ENCODE measurements at regions not wholly inside any gene's neighbourhood (a gene's known extent, or its start where the extent isn't known, plus 50 kb on each side); places are given as distances from the start of the nearest gene placed in this dataset.

- no peak for DNase-seq
These were observed 609.2 kb downstream of the LMO4 start for GRCh38 chr1:87937831-87938395.

- no peak for DNase-seq
These were observed 610.0 kb downstream of the LMO4 start for GRCh38 chr1:87938631-87939030.

DNA sequence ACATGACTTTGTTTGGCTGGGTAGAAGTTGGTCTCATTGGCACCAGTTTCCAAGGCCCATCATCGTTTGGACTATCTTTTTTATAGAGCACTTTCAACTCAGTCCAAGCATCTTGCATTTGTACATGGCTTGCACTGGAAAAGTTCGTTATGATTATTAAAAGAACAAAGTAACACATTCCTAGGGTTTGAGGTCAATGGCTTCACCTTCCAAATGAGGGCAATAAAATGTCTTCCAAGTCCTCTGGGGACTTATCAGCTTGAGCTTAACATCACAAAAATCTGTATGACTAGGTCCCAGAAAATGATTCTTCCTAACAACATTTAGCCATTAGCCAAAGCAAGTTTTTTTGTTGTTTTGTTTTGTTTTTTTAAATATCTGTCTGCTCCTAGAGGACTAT, 610.8 kb downstream of the LMO4 start:
- no peak for DNase-seq

DNA sequence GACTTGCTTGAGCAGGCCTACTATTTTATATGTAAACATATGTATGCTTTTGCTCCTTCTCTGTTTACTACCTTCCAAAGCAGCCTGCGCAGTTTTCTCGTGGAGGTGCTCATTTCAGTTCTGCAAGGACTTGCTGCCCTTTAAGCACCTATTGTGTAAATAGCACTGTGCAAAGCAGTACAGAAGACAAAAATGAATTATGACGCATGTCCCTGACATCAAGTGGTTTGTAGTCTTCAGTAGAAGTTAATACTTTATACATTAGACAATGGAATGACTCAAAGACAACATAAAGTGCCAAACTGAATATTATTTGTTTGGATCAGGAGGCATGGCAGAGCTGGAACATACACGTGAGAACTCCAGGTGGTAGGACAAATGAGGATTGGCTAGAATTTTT, 611.7 kb downstream of the LMO4 start:
- no peak for DNase-seq

GRCh38 chr1:87941337-87941946, 612.8 kb downstream of the LMO4 start:
- DNase-seq, result no peak

DNA sequence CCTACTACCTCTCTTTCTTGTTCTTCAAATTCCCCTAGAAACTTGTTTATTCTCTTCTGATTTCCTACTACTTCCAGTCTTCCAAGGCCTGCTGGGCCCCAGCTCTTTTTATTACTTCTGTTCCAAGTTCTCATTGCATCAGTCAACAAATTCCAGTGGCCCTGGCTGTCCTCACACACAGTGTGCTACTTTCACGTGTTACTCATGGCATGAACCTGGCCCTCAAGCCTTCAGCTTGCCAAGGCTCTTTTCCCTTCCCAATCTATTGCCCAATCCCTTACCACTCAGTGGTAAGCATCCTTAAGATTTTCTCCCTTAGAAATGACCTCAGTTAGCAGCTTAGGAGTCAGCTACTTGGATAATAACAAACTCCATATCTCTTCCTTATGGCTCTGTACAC, 613.5 kb downstream of the LMO4 start:
- no peak for DNase-seq

DNA sequence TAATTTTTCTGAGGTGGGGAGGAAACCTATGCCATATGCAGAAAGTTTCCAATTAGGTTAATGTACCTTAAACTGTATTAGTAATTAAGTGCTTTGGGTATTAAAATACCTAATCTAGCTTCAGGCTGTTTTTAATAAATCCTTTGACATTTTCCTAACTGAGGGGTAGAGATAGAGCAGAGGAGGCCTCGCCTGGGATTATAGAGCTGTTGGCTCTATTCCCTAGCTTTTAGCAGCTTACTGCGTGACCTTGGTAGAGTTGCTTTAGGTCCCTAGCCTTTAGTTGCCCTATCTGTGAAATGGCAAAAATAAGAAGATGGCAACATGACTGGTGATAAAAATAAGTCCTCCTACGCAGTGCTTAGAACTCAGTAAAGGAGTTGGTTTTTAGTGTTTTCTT, 621.0 kb downstream of the LMO4 start:
- no peak for DNase-seq

DNA sequence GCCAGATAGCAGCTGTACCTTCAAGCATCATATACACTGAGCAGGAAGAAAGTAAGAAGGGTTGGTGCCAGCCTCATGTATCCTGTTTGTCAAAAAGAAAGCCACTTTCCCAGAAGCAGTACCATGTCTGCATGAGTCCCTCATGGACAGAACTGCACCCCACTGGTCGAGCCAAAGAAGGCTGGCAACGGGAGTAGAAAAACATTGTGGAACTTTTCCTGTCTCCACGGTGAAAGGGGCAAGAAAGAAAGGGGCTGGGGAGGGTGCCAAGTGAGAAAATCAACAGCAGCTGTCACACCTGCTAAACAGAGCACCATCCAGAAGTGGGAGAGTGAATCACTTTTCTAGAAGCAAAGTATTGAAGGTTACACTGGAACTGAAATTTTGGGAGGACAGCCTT, 621.7 kb downstream of the LMO4 start:
- DNase-seq, result no peak

GRCh38 chr1:87951409-87951808, 622.7 kb downstream of the LMO4 start:
- DNase-seq, result no peak

DNA sequence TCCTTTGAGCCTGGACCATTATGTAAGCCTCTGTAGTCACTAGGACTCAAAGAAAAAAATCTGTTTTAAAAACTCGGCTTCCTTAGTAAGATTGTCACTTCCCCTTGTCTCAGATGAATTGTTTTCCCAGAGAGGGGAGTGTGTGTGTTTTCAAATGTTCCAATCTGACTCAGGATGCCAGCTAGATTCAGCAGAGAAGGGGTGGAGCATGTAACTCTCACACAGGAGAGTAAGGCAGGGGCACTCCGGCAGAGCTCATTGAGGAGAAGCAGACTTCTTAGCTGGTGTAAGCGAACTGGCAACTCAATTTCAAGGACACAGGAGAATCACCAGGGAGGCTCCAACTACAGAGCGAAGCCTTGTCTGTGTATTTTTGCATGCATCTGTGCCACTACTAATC, 623.2 kb downstream of the LMO4 start:
- DNase-seq, result no peak

GRCh38 chr1:87953121-87953520, 624.4 kb downstream of the LMO4 start:
- DNase-seq, result no peak

DNA sequence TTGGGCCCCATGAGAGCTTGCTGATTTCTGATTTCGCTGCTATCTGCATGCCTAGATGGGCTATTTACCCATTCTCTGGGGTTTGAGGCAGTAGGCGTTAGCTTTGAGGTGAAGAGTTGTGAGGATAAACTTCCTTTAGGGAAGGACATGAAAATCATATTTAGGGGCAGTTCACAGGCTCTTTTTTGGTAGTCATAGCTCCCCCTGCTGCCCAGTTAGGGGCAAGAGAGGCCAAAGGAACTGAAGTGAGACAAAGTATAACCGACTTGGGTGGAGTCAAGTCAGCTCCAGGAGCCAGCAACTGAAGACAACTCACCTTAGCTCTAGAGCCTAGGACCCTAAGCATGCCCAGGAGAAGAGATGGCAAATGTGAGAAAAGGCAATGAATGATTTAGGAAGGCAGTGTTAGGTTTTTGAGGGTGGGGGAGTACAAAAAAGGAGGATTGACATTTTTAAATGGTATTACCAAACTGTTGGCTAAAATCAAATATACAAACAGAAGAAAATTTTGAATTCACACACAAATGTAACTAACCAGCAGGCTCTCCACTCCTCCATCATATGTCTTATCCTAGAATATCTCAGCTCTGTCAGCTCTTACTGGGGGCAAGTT, 625.2 kb downstream of the LMO4 start:
- DNase-seq, result peak; percentile 74

DNA sequence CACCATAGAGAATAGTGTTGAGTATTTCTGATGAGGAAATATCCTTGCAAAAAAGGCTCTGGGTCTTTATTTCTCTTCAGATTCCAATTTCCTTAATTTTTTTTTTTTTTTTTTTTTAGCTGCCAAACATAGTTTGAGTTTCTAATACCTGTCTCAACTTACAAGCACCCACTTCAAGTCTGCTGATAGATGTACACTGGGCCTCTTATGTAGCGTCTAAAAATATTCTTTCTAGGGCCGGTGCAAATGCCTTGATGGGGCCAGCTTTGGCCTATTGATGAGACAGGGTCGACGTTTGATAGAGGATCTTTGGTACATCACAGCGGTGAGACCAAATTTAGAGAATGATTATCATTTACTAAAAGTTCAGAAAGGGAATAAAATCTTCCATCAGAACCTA, 626.4 kb downstream of the LMO4 start:
- DNase-seq, result no peak

- peak; percentile 97 for DNase-seq
These were observed 627.4 kb downstream of the LMO4 start for GRCh38 chr1:87956072-87956471.

- peak; percentile 33 for DNase-seq
These were observed 628.1 kb downstream of the LMO4 start for GRCh38 chr1:87956750-87957149.

- DNase-seq, result no peak
These were observed 628.7 kb downstream of the LMO4 start for GRCh38 chr1:87957331-87957730.

- DNase-seq, result no peak
These were observed 629.5 kb downstream of the LMO4 start for GRCh38 chr1:87958201-87958600.

- DNase-seq, result no peak
These were observed 630.0 kb downstream of the LMO4 start for GRCh38 chr1:87958716-87959115.

DNA sequence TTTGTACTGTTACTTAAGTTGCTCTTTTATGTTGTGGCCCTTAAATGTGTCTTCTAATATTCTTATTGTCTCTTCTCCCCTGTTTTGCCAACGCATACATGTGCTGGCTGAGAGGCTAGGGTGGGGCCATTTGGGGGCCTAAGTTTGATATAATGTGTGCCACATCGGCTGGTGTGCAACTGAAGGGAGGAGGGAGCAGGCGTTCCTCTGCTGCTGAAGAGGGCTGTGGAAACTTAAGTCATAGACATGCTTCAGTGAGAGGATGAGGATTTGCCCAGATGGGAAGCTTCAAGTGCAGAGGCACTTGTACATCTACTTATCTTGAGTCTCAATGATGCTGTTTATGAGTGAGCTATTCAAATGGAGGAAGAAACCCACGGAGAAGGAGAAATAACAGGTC, 630.6 kb downstream of the LMO4 start:
- DNase-seq, result no peak

DNA sequence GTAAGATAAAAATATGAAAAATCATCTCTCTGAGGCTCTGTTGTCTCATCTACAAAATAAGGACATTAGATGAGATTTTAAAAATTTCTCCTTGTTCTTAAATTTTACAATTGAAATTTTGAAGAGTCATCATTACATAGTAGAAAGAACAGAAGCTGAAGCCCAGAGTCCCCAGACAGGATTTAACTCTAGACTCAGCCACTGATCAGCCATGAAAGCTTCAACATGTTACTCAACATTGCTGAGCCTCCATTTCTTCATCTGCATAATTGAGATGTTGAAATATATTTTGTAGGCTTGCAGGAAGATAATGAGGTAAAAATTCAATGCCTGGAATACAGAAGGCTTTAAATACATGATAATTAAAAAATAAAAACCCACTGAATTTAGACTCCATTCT, 633.3 kb downstream of the LMO4 start:
- peak; percentile 49 for DNase-seq

- DNase-seq, result peak; percentile 94
These were observed 634.9 kb downstream of the LMO4 start for GRCh38 chr1:87963556-87963955.

GRCh38 chr1:87965193-87965592, 636.5 kb downstream of the LMO4 start:
- no peak for DNase-seq

- DNase-seq, result peak; percentile 66
These were observed 639.7 kb downstream of the LMO4 start for GRCh38 chr1:87968197-87968955.

DNA sequence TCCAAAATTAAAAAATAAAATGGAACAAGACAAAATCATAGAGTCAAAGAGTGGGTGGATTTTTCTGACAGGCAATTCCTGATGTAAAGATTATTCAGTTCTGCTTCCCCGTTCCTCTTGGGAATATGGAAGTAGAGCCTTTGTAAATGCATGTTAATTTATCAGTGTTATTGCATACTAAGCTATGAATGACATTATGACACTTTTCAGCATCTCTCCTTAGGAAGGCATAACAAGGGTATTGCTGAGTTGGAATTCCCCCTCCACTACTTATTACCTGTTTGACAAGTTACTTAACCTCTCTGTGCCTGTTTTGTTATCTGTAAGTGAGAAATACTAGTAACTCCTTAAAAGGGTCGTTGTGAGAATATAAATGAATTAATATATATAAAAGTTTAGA, 640.4 kb downstream of the LMO4 start:
- no peak for DNase-seq

All from HCEC 1CT (cell line).